Fibroblast of lung (primary cell): ENCODE measurements at regions not wholly inside any gene's neighbourhood (a gene's known extent, or its start where the extent isn't known, plus 50 kb on each side); places are given as distances from the start of the nearest gene placed in this dataset.

ENCODE experiments used
- DNase-seq, 2 donors: peaks; one replicate each; pipeline versions ENCODE4 v3.0.0 to v3.0.0-alpha.2; 2010; ENCODE audit warnings: low read depth in 2 of 2
- H2AFZ ChIP-seq: 2 replicates; pipeline ENCODE4 v1.5.1; 2012; ENCODE audit warnings: low read length, control low read depth, inconsistent platforms
- H3K27ac ChIP-seq: 2 replicates; pipeline ENCODE4 v1.5.1; 2011; ENCODE audit warnings: low read length, control low read depth; ENCODE audit not compliant: insufficient read depth
- H3K27me3 ChIP-seq: 2 replicates; pipeline ENCODE4 v1.5.1; 2011; ENCODE audit warnings: mild to moderate bottlenecking, low read length; ENCODE audit not compliant: control insufficient read depth, insufficient read depth
- H3K36me3 ChIP-seq: 2 replicates; pipeline ENCODE4 v1.5.1; 2011; ENCODE audit warnings: low read length; ENCODE audit not compliant: control insufficient read depth, insufficient read depth
- H3K4me1 ChIP-seq: 2 replicates; pipeline ENCODE4 v1.5.1; 2011; ENCODE audit warnings: low read length; ENCODE audit not compliant: control insufficient read depth, insufficient read depth; ENCODE audit errors: extremely low read depth
- H3K4me2 ChIP-seq: 2 replicates; pipeline ENCODE4 v1.5.1; 2011; ENCODE audit warnings: low read length, control low read depth; ENCODE audit not compliant: insufficient read depth; ENCODE audit errors: extremely low read depth
- H3K4me3 ChIP-seq, 4 experiments: fragments of 200-600 bp in 1 of 4; sonication (generic) in 1 of 4; replicated peaks in 1 of 4; 2 replicates each; pipeline ENCODE4 v1.5.1; 2011 to 2016; ENCODE audit warnings: low read length in 4 of 4, low read depth in 3 of 4, mild to moderate bottlenecking in 3 of 4, control low read depth in 2 of 4, inconsistent platforms in 1 of 4, mixed read lengths in 1 of 4; ENCODE audit not compliant: insufficient read depth in 1 of 4; ENCODE audit errors: control extremely low read depth in 1 of 4
- H3K79me2 ChIP-seq: 2 replicates; pipeline ENCODE4 v1.5.1; 2012; ENCODE audit warnings: mild to moderate bottlenecking, low read length, inconsistent platforms; ENCODE audit not compliant: control insufficient read depth, insufficient read depth
- H3K9ac ChIP-seq: 2 replicates; pipeline ENCODE4 v1.5.1; 2011; ENCODE audit warnings: mild to moderate bottlenecking, low read length, control low read depth; ENCODE audit not compliant: insufficient read depth
- H3K9me3 ChIP-seq: 2 replicates; pipeline ENCODE4 v1.5.1; 2012; ENCODE audit warnings: low read depth, low read length; ENCODE audit not compliant: control insufficient read depth, insufficient read depth
- H4K20me1 ChIP-seq: 2 replicates; pipeline ENCODE4 v1.5.1; 2011; ENCODE audit warnings: low read length; ENCODE audit not compliant: control insufficient read depth, insufficient read depth; ENCODE audit errors: extremely low read depth
- EZH2 ChIP-seq: IDR thresholded peaks from 2 replicates; pipeline ENCODE4 v1.5.1; 2012; ENCODE audit warnings: low read length, control low read depth, mild to moderate bottlenecking; ENCODE audit errors: missing control alignments
- TF ChIP-seq, protein P1 (sequence below), 2 donors: IDR thresholded peaks in 1 of 2; conservative IDR thresholded peaks in 1 of 2; 1 replicate in 1 of 2; 2 replicates in 1 of 2; pipeline ENCODE4 v1.5.1; 2011 to 2012; ENCODE audit warnings: low read length in 2 of 2, control low read depth in 1 of 2, inconsistent platforms in 1 of 2, low read depth in 1 of 2, mild to moderate bottlenecking in 1 of 2

DNA sequence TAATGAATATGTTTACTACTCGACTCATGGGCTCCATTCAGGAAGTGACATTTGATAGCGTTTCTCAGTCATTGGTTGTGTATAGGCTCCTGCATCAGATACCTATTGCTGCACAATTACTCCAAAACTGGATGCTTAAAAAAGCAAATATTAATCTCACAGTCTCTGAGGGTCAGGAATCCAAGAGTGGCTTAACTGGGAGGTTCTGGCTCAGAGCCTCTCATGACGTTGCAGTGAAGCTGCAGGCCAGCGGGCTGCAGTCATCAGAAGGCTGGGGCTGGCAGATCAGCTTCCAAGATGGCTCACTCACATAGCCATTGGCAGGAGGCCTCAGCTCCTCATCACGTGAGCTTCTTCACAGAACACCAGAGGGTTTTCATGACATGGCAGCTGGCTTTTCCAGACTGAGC is 525.1 kb upstream of the NBEA start:
- no peaks in the 10 kb centered on the region for H4K20me1 ChIP-seq
- no peak overlapping the region for H3K4me3 ChIP-seq
- H3K27me3 ChIP-seq, result no peaks in the 10 kb centered on the region
- H3K4me1 ChIP-seq, result no peaks in the 10 kb centered on the region
- peak; percentile 89 to 92 for DNase-seq
- peak overlapping the region; percentile 53 for H2AFZ ChIP-seq
- H3K9ac ChIP-seq, result no peak overlapping the region
- no peaks in the 10 kb centered on the region for H3K36me3 ChIP-seq
- no peak overlapping the region for H3K4me2 ChIP-seq
- no peaks in the 10 kb centered on the region for H3K79me2 ChIP-seq
- H3K9me3 ChIP-seq, result no peaks in the 10 kb centered on the region
- TF ChIP-seq, protein P1, sequence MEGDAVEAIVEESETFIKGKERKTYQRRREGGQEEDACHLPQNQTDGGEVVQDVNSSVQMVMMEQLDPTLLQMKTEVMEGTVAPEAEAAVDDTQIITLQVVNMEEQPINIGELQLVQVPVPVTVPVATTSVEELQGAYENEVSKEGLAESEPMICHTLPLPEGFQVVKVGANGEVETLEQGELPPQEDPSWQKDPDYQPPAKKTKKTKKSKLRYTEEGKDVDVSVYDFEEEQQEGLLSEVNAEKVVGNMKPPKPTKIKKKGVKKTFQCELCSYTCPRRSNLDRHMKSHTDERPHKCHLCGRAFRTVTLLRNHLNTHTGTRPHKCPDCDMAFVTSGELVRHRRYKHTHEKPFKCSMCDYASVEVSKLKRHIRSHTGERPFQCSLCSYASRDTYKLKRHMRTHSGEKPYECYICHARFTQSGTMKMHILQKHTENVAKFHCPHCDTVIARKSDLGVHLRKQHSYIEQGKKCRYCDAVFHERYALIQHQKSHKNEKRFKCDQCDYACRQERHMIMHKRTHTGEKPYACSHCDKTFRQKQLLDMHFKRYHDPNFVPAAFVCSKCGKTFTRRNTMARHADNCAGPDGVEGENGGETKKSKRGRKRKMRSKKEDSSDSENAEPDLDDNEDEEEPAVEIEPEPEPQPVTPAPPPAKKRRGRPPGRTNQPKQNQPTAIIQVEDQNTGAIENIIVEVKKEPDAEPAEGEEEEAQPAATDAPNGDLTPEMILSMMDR (conservative IDR thresholded peaks at IDR 0.05 in 1 of 2, IDR thresholded peaks at IDR 0.05 in 1 of 2; ENCODE audit: low read depth in 1 of 2, low read length in 2 of 2), result no peak
- TF ChIP-seq EZH2, result no peak
- no peak overlapping the region for H3K27ac ChIP-seq

DNA sequence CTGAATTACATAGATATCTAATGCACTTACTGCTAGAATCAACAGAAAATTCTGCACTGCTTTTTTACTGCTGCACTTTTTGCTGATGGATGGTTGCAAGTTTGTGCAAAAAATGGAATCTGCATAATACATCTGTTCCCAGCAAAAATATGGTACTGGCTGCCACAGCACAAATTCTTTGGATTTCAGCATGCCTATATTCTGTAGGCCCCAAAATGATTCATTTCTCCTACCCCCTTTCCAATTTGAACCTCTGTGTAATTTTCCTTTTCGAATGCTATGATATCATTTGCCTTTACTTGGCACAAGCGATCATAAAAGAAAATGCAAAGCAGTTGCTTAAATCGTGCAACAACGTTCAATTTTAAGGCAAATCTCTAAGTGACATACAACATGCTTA is 524.2 kb upstream of the NBEA start:
- no peaks in the 10 kb centered on the region for H4K20me1 ChIP-seq
- no peak overlapping the region for H2AFZ ChIP-seq
- H3K27ac ChIP-seq, result no peak overlapping the region
- H3K4me1 ChIP-seq, result no peaks in the 10 kb centered on the region
- H3K79me2 ChIP-seq, result no peaks in the 10 kb centered on the region
- no peaks in the 10 kb centered on the region for H3K27me3 ChIP-seq
- H3K4me2 ChIP-seq, result no peak overlapping the region
- DNase-seq, result no peak
- no peak overlapping the region for H3K9ac ChIP-seq
- TF ChIP-seq EZH2, result no peak
- TF ChIP-seq, protein P1 (conservative IDR thresholded peaks at IDR 0.05 in 1 of 2, IDR thresholded peaks at IDR 0.05 in 1 of 2; ENCODE audit: low read depth in 1 of 2, low read length in 2 of 2), result no peak
- no peaks in the 10 kb centered on the region for H3K9me3 ChIP-seq
- H3K36me3 ChIP-seq, result no peaks in the 10 kb centered on the region
- H3K4me3 ChIP-seq, result no peak overlapping the region

DNA sequence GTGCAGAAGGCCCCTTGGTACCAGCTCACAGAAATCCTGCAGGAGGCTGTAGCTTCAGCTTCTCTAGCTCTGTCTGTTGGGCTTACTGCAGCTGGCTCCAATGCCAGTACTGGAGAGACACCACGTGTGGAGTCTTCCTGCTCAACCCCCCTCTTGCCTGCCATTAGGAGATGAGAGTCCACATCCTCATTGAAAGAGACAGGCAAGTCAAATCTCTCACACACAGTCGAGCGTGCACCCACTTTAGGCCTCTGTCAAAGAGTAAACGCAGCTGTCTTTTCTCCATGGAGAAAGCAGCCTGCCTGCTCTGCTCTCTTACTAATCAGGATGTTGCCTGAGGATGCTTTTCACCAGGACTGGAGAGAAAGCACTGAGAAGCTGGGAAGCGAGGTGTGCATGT is 523.0 kb upstream of the NBEA start:
- Histone ChIP-seq H3K4me1 (no peaks in the 10 kb centered on the region), H4K20me1 (no peaks in the 10 kb centered on the region), H3K36me3 (no peaks in the 10 kb centered on the region), H2AFZ (no peak overlapping the region), H3K9ac (no peak overlapping the region), H3K27me3 (no peaks in the 10 kb centered on the region), H3K79me2 (no peaks in the 10 kb centered on the region), H3K27ac (no peak overlapping the region), H3K4me2 (no peak overlapping the region), H3K4me3 (no peak overlapping the region), H3K9me3 (no peaks in the 10 kb centered on the region)
- TF ChIP-seq EZH2, result no peak
- TF ChIP-seq, protein P1 (conservative IDR thresholded peaks at IDR 0.05 in 1 of 2, IDR thresholded peaks at IDR 0.05 in 1 of 2; ENCODE audit: low read depth in 1 of 2, low read length in 2 of 2), result no peak
- DNase-seq, result peak in 1 of 2 donors; percentile 39
